Testis (tissue), 2 donors: ENCODE measurements at regions not wholly inside any gene's neighbourhood (a gene's known extent, or its start where the extent isn't known, plus 50 kb on each side); places are given as distances from the start of the nearest gene placed in this dataset.

Source experiments
- CTCF ChIP-seq, 3 experiments: fragments of 450-650 bp in 2 of 3; fragments of 200-600 bp in 1 of 3; sonication (generic) in 1 of 3; IDR thresholded peaks; one replicate each; pipeline ENCODE4 v1.5.1; 2016 to 2019; ENCODE audit warnings: antibody characterized with exemption in 3 of 3, mild to moderate bottlenecking in 2 of 3, moderate library complexity in 1 of 3
- POLR2A ChIP-seq: fragments of 450-650 bp; IDR thresholded peaks from one replicate; pipeline ENCODE4 v1.6.1; 2017; ENCODE audit warnings: antibody characterized with exemption, mild to moderate bottlenecking, moderate library complexity

GRCh38 chr9:107142896-107143603 lies 140.0 kb upstream of the RAD23B start:
- no peak for TF ChIP-seq CTCF (IDR thresholded peaks at IDR 0.05)
- no peak for TF ChIP-seq POLR2A
